H7 (cell line): ENCODE measurements at regions not wholly inside any gene's neighbourhood (a gene's known extent, or its start where the extent isn't known, plus 50 kb on each side); places are given as distances from the start of the nearest gene placed in this dataset.
"Not testable (repeated sequence)": the region's sequence is repeated elsewhere in the genome, so short reads cannot be mapped to it uniquely, and the experiment has no call there.

Experiments
- DNase-seq: peaks from one replicate; pipeline ENCODE4 v3.0.0; 2012
- H3K27me3 ChIP-seq: 2 replicates; pipeline ENCODE4 v1.6.0; 2011; ENCODE audit warnings: mild to moderate bottlenecking, low read length; ENCODE audit not compliant: control insufficient read depth, insufficient read depth
- H3K36me3 ChIP-seq: replicated peaks from 2 replicates; pipeline ENCODE4 v1.5.1; 2011; ENCODE audit warnings: low read length; ENCODE audit not compliant: control insufficient read depth, insufficient read depth
- H3K4me3 ChIP-seq: 2 replicates; pipeline ENCODE4 v1.5.1; 2011; ENCODE audit warnings: low read depth, mild to moderate bottlenecking, control low read depth, low read length, moderate library complexity; ENCODE audit not compliant: insufficient read depth

GRCh38 chr3:154642145-154642544 is 212.2 kb upstream of the GPR149 start:
- H3K4me3 ChIP-seq = no peak overlapping the region
- DNase-seq = no peak
- no peaks in the 10 kb centered on the region for H3K27me3 ChIP-seq
- H3K36me3 ChIP-seq = no peaks in the 10 kb centered on the region

GRCh38 chr3:154625756-154626155 is 195.8 kb upstream of the GPR149 start:
- DNase-seq = no peak
- no peaks in the 10 kb centered on the region for H3K27me3 ChIP-seq
- no peak overlapping the region for H3K4me3 ChIP-seq
- no peaks in the 10 kb centered on the region for H3K36me3 ChIP-seq

- not testable (repeated sequence) for H3K4me3 ChIP-seq, H3K36me3 ChIP-seq, H3K27me3 ChIP-seq, DNase-seq
These were observed 189.6 kb upstream of the GPR149 start for GRCh38 chr3:154619621-154620020.

- DNase-seq = peak; percentile 22
- Histone ChIP-seq H3K27me3 (no peaks in the 10 kb centered on the region), H3K4me3 (no peak overlapping the region), H3K36me3 (no peaks in the 10 kb centered on the region)
These were observed 186.3 kb upstream of the GPR149 start for GRCh38 chr3:154616298-154616697.

GRCh38 chr3:154615471-154615870 is 185.5 kb upstream of the GPR149 start:
- no peak for DNase-seq
- no peak overlapping the region for H3K4me3 ChIP-seq
- no peaks in the 10 kb centered on the region for H3K36me3 ChIP-seq
- no peaks in the 10 kb centered on the region for H3K27me3 ChIP-seq

GRCh38 chr3:154614601-154615000 is 184.6 kb upstream of the GPR149 start:
- no peaks in the 10 kb centered on the region for H3K27me3 ChIP-seq
- DNase-seq = no peak
- H3K4me3 ChIP-seq = no peak overlapping the region
- H3K36me3 ChIP-seq = no peaks in the 10 kb centered on the region

GRCh38 chr3:154614078-154614477 is 184.1 kb upstream of the GPR149 start:
- H3K4me3 ChIP-seq = no peak overlapping the region
- H3K27me3 ChIP-seq = no peaks in the 10 kb centered on the region
- no peak for DNase-seq
- no peaks in the 10 kb centered on the region for H3K36me3 ChIP-seq

- Histone ChIP-seq H3K4me3 (no peak overlapping the region), H3K27me3 (no peaks in the 10 kb centered on the region), H3K36me3 (no peaks in the 10 kb centered on the region)
- DNase-seq = no peak
These were observed 172.3 kb upstream of the GPR149 start for GRCh38 chr3:154602241-154602640.

- no peak for DNase-seq
- no peak overlapping the region for H3K4me3 ChIP-seq
- no peaks in the 10 kb centered on the region for H3K36me3 ChIP-seq
- no peaks in the 10 kb centered on the region for H3K27me3 ChIP-seq
These were observed 168.2 kb upstream of the GPR149 start for GRCh38 chr3:154598166-154598565.

GRCh38 chr3:154590675-154591384 is 160.8 kb upstream of the GPR149 start:
- H3K27me3 ChIP-seq = no peaks in the 10 kb centered on the region
- H3K36me3 ChIP-seq = no peaks in the 10 kb centered on the region
- DNase-seq = no peak
- no peak overlapping the region for H3K4me3 ChIP-seq

- H3K4me3 ChIP-seq = no peak overlapping the region
- H3K27me3 ChIP-seq = no peaks in the 10 kb centered on the region
- no peaks in the 10 kb centered on the region for H3K36me3 ChIP-seq
- DNase-seq = no peak
These were observed 158.8 kb upstream of the GPR149 start for GRCh38 chr3:154588831-154589230.

- Histone ChIP-seq H3K27me3 (no peaks in the 10 kb centered on the region), H3K36me3 (no peaks in the 10 kb centered on the region), H3K4me3 (no peak overlapping the region)
- no peak for DNase-seq
These were observed 155.0 kb upstream of the GPR149 start for GRCh38 chr3:154584974-154585373.

GRCh38 chr3:154584041-154584440 is 154.1 kb upstream of the GPR149 start:
- DNase-seq = no peak
- H3K36me3 ChIP-seq = no peaks in the 10 kb centered on the region
- no peaks in the 10 kb centered on the region for H3K27me3 ChIP-seq
- no peak overlapping the region for H3K4me3 ChIP-seq

GRCh38 chr3:154583086-154583634 is 153.2 kb upstream of the GPR149 start:
- H3K4me3 ChIP-seq = no peak overlapping the region
- H3K27me3 ChIP-seq = no peaks in the 10 kb centered on the region
- no peaks in the 10 kb centered on the region for H3K36me3 ChIP-seq

GRCh38 chr3:154582501-154582900 is 152.5 kb upstream of the GPR149 start:
- H3K27me3 ChIP-seq = no peaks in the 10 kb centered on the region
- DNase-seq = no peak
- no peak overlapping the region for H3K4me3 ChIP-seq
- H3K36me3 ChIP-seq = no peaks in the 10 kb centered on the region

More at GRCh38 chr3:154583086-154583634, 153.2 kb upstream of the GPR149 start:
- DNase-seq = no peak
